ENCODE measurements at regions not wholly inside any gene's neighbourhood (a gene's known extent, or its start where the extent isn't known, plus 50 kb on each side); places are given as distances from the start of the nearest gene placed in this dataset.
"Not testable (repeated sequence)": the region's sequence is repeated elsewhere in the genome, so short reads cannot be mapped to it uniquely, and the experiment has no call there.

DNA sequence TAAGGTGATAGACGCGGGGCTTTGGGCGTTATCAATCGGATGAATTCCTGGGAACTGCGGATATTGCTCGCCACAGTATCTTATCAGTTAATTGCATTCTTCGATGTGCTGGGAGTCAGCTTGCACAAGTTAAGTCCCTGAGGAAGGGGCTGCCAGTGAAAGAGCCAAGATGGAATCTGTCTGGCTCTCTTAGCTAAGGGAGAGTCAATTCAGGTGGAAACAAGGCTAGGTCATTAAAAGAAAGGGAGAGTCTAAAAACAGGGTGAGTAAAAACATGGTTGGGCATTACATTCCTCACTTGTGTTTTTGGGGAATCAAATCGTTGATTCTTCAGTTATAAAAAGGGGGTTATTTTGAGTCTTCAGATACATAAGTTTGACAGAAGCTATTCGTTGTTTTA is 196.2 kb downstream of the OTOP1 start:
- not testable (repeated sequence) for TF ChIP-seq POLR2A (IDR thresholded peaks at IDR 0.05; ENCODE audit: low read depth, low read length); POLR2AphosphoS5 (IDR thresholded peaks at IDR 0.05; ENCODE audit: low read depth, low read length); TAF1 (IDR thresholded peaks at IDR 0.05; ENCODE audit: borderline replicate concordance, low read depth, low read length)

Measured in GM12892 (cell line).